NCI-H1694 (cell line): ENCODE measurements at regions not wholly inside any gene's neighbourhood (a gene's known extent, or its start where the extent isn't known, plus 50 kb on each side); places are given as distances from the start of the nearest gene placed in this dataset.
"Not testable (repeated sequence)": the region's sequence is repeated elsewhere in the genome, so short reads cannot be mapped to it uniquely, and the experiment has no call there.

Source experiments
- DNase-seq: peaks from one replicate; lab custom pipeline; 2025; lab: John Stamatoyannopoulos, UW

DNA sequence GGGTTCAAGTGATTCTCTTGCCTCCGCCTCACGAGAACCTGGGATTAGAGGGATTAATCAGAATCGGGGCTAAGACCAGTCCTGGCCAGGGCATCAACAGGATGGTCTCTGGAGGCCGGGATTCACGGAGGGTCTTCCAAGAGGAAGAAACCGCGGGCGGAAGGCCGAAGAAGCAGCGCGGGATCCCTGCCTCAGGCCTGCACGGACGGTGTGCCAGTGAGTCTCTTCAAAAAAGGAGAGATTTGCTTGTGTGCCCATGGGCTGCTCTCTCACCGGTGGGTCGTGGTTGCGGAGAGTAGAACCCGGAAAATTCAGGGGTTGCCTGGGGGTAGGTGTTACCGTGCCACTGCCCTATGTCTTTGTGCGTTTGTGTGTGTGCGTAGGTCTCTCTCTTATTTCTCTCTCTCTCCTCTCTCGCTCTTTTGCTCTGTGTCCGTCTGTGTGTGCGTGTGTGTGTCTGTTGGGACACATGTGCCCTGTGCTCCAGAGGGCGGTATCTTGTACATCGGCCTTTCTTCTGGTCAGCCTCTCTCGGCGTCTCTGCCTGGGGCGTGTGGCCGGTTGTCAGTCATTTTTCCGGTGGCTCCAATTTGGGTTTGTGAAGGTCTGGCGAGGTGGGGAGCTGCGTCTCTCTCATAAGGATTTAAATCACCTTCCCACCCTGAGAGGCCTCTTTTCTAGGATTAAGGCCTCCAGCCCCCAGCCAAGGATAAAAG is 613.2 kb downstream of the KCNJ18 start:
- DNase-seq, result no peak

DNA sequence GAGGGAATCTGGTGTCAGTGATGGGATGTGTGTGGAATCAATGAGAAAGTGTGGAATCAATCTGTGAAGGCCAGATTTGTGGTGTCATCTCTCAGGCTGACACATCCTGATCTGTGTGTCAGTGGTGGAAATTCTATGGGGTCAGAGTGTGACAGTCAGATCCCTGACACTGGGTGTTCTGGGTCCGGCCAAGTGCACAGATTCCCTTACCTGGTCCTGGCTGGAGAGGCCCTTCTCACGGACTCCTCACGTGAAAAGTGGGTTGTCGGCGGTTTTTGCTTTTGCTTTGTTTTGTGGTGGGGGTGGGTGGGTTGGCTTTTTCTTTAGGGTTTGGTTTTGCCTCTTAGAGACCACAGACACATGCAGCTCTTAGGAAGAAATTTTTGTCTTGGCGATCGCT is 618.0 kb downstream of the KCNJ18 start:
- not testable (repeated sequence) for DNase-seq

DNA sequence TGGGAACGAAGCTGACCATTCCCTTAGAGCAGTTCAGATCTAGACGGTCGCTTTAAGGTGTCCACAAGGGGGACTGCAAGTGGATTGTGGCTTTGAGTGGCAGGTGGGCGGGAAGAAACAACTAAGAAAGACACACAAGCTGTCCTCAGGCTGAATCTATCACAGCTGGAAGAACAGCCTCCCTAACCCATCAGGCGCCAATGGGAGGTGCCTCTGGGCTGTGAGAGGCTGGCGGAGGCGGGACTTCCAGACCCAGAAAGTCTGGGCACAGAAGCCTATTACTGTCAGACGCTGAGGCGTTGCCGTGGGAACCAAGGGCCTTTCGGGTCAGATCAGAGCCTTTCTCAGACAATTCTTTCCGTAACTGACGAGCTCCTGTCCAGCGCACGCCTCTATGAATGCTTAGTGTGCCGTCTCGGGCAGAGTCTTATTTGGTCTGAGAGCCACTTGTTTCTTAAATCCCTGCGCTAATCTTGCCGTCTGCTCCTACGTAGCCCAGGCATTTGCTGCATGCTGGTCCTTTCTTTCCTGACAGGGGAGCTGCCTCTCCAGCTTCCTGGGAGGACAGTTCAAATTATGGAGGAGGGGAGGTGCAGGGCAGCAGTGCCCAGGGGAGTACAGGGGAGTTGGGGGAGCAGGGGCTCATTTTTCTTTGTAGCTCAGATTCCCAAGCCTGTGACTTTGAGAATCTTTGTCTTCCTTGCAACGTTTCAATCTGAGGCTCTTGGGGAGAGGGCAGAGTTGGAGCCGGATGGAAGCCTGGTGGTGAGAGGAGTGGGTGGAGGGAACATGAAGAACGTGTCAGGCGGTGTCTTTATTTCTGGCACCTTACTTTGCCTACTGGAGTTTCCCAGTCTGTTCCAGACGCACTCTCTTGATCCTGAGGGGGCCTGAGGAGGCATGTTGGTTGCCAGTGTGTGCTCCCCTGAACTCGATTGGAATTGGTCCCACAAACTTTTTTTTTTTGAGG is 618.7 kb downstream of the KCNJ18 start:
- no peak for DNase-seq

DNA sequence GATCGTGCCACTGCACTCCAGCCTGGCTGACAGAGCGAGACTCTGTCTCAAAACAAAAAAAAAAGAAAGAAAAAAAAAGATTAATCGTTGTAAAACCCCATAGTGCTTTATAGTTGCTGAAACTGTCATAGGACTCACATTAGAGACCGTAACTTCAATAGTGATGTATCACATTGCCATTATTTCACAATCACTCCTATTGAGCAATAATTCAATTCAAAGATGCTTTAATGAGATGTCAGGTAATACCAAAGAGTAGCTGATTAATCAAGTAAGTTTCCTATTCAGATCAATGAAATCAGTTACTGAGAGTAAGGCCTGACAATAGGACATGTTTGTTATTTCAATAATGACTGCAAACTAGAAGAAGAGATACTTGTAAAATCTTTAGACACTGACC is 628.7 kb downstream of the KCNJ18 start:
- DNase-seq, result not testable (repeated sequence)

DNA sequence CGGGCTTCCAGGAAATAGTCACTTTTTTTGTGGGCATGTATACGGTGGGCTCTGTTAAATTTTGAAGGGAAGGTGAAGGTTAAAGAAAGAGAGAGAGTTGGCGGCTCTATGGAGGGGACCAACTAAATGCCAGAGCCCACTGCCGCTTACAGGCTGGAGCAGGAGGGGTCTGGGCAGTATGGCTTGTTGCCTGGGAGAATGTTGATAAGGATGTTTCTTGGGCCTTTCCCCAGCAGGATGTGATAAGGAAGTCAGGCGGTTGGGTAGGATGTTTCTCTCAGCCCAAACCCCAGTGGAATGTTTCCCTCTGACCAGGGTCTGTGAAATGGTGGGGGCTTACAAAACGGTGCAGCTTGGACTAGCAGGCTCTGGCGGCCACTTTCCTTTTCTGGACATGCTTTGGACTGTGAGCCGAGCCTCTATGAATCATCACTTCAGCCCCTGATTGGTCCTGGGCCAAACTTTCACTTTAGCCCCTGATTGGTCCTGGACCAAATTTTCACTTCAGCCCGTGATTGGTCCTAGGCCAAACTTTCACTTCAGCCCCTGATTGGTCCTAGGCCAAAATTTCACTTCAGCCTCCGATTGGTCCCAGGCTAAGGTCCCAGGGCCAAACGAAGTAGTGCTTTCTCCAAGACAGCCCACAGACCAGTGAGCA is 630.7 kb downstream of the KCNJ18 start:
- not testable (repeated sequence) for DNase-seq

DNA sequence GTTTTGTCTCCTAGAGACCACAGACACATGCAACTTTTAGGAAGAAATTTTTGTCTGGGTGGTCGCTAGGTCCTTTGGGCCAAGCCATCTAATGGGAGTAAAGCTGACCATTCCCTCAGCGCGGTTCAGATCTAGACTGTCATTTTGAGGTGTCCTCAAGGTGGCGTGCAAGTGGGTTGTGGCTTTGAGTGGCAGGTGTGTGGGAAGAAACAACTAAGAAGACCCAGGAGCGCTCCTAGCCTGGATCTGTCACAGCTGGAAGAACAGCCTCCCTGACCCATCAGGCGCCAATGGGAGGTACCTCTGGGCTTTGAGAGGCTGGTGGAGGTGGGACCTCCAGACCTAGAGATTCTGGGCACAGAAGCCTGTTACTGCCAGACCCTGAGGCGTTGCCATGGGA is 645.1 kb downstream of the KCNJ18 start:
- DNase-seq, result no peak

DNA sequence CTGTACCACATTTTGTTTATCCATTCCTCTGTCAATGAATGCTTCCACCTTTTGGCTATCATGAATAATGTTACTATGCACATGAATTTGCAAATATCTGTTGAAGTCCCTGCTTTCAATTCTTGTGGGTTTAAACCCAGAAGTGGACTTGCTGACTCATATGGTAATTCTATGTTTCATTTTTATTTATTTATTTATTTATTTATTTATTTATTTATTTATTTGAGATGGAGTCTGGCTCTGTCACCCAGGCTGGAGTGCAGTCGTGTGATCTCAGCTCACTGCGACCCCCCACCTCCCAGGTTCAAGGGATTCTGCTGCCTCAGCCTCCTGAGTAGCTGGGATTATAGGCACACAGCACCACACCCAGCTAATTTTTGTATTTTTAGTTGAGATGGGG is 664.3 kb downstream of the KCNJ18 start:
- DNase-seq, result not testable (repeated sequence)

DNA sequence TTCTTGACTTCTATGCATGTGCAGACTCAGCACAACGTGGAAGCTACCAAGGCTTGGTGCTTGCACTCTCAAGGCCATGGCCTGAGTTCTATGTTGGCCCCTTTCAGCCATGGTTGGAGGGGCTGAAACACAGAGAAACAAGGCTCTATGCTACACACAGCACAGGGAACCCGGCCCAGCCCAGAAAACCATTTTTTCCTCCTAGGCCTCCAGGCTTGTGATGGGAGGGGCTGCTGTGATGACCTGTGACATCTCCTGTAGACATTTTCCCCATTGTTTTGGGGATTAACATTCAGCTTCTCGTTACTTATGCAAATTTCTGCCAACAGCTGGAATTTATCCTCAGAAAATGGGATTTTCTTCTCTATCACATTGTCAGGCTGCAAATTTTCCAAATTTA is 678.7 kb downstream of the KCNJ18 start:
- DNase-seq, result not testable (repeated sequence)

DNA sequence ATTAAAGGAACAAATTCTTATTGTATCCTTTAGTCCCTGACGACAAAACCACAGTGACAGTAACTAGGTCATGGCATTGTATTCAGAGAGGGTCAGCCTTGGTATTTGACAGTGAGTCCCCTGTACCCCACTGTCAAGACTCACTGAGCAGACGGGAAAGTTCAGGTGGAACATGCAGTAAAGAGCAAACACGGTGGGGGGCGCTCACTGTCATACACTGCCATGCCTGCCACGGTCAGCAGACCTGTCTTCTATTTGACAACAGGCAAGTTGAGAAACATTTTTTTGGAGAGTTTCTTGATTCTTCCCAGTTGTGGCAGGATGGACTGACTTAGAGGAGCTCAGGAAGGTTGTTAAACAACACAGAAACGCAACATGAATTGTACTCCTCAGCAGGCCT is 681.6 kb downstream of the KCNJ18 start:
- no peak for DNase-seq

DNA sequence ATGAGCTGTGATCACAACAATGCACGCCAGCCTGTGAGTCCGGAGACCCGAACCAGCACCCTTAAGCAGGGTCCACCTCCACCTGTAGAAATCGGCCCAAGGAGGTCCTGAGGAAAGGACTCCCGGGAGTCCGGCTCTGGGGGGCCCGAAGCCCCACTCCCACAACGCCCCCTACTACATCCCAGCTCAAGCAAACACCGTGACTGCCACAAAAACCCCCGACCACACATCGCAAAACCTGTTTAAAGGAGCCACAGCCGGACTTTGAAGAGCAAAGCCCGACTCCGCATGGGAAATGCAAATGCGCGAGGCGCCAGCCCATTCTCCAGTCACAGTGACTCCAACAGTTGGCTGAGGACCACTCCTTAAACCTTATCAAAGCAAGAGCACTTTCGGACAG is 682.4 kb downstream of the KCNJ18 start:
- no peak for DNase-seq

DNA sequence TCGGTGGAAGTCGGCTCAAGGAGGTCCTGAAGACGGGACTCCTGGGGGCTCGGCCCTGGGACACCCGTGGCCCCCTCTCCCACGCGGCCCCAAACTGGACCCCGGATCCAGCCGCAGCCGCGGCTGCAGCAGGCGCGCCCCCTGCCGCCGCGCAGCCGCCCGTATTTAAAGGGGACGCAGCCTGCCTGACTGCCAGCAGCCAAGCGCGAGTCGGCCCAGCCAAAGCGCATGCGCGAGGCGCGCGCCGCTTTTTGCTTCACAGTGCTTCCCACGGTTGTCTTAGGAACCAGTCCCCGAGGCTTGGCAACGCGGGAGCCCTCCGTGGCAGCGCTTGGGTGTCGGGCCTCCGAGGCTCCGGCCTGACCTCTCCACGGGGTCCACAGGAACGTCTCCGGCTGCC is 684.4 kb downstream of the KCNJ18 start:
- not testable (repeated sequence) for DNase-seq

DNA sequence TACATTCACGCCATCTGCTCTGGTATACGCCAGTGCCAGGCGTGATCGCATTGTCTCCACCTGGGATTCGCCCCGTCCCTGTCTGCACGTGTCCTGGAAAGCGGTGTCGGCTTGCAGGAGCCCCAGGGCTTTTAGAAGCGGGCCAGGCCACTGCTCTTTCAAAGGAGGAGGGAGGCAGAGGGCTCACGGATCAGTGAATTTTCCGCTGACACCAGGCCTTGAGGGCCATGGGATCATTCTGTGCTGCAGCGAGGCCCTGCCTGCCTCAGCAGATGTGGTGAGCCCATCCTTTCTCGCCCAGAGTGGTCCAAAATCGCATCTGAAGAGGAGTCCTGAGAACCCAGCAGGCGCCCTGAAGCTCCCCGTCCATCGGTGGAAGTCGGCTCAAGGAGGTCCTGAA is 686.4 kb downstream of the KCNJ18 start:
- DNase-seq, result not testable (repeated sequence)

DNA sequence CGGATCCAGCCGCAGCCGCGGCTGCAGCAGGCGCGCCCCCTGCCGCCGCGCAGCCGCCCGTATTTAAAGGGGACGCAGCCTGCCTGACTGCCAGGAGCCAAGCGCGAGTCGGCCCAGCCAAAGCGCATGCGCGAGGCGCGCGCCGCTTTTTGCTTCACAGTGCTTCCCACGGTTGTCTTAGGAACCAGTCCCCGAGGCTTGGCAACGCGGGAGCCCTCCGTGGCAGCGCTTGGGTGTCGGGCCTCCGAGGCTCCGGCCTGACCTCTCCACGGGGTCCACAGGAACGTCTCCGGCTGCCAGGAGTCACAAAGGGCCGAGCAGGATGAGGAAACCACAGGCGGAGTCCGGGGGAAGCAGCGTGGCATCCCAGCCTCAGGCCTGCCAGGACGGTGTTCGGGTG is 689.3 kb downstream of the KCNJ18 start:
- not testable (repeated sequence) for DNase-seq

DNA sequence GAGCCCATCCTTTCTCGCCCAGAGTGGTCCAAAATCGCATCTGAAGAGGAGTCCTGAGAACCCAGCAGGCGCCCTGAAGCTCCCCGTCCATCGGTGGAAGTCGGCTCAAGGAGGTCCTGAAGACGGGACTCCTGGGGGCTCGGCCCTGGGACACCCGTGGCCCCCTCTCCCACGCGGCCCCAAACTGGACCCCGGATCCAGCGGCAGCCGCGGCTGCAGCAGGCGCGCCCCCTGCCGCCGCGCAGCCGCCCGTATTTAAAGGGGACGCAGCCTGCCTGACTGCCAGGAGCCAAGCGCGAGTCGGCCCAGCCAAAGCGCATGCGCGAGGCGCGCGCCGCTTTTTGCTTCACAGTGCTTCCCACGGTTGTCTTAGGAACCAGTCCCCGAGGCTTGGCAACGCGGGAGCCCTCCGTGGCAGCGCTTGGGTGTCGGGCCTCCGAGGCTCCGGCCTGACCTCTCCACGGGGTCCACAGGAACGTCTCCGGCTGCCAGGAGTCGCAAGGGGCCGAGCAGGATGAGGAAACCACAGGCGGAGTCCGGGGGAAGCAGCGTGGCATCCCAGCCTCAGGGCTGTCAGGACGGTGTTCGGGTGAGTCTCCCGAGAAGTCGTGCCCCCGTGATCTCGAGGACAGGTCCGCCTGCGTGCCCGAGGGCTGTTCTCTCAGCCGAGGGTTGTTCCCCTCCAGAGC is 691.6 kb downstream of the KCNJ18 start:
- not testable (repeated sequence) for DNase-seq

DNA sequence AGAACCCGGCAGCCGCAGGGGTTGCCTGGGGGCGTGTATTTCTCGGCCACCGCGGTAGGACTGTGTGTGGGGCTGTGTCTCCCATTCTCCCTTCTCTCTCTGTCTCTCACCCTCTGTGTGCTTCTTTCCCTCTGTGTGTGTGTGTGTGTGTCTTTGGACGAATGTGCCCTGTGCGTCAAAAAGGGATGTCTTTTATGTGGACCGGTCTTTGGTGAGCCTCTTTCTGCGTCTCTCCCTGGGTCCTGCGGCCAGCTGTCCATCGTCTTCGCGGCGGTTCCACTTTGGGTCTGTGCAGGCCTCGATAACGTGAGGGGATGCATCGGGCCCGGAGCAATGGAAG is 692.1 kb downstream of the KCNJ18 start:
- DNase-seq, result not testable (repeated sequence)

DNA sequence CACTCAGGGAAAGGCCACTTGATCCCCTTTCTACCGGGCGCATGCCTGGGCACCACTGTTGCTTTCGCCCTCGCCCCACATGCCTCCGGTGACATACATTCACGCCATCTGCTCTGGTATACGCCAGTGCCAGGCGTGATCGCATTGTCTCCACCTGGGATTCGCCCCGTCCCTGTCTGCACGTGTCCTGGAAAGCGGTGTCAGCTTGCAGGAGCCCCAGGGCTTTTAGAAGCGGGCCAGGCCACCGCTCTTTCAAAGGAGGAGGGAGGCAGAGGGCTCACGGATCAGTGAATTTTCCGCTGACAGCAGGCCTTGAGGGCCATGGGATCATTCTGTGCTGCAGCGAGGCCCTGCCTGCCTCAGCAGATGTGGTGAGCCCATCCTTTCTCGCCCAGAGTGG is 706.1 kb downstream of the KCNJ18 start:
- DNase-seq, result not testable (repeated sequence)

DNA sequence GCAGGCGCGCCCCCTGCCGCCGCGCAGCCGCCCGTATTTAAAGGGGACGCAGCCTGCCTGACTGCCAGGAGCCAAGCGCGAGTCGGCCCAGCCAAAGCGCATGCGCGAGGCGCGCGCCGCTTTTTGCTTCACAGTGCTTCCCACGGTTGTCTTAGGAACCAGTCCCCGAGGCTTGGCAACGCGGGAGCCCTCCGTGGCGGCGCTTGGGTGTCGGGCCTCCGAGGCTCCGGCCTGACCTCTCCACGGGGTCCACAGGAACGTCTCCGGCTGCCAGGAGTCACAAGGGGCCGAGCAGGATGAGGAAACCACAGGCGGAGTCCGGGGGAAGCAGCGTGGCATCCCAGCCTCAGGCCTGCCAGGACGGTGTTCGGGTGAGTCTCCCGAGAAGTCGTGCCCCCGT is 706.7 kb downstream of the KCNJ18 start:
- DNase-seq, result not testable (repeated sequence)

DNA sequence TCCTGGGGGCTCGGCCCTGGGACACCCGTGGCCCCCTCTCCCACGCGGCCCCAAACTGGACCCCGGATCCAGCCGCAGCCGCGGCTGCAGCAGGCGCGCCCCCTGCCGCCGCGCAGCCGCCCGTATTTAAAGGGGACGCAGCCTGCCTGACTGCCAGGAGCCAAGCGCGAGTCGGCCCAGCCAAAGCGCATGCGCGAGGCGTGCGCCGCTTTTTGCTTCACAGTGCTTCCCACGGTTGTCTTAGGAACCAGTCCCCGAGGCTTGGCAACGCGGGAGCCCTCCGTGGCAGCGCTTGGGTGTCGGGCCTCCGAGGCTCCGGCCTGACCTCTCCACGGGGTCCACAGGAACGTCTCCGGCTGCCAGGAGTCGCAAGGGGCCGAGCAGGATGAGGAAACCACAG is 712.8 kb downstream of the KCNJ18 start:
- not testable (repeated sequence) for DNase-seq

DNA sequence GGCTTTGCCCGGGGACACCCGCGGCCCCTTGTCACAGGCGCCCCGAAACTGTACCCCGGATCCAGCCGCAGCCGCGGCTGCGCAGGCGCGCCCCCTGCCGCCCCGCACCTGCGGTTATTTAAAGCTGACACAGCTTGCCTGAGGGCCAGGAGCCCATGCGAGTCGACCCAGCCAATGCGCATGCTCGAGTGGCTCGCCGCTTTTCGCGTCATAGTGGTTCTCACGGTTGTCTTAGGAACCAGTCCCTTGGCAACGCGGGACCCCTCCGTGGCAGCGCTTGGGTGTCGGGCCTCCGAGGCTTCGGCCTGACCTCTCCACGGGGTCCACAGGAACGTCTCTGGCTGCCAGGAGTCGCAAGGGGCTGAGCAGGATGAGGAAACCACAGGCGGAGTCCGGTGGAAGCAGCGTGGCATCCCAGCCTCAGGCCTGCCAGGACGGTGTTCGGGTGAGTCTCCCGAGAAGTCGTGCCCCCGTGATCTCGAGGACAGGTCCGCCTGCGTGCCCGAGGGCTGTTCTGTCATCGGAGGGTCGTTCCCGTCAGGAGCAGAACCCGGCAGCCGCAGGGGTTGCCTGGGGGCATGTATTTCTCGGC is 716.9 kb downstream of the KCNJ18 start:
- no peak for DNase-seq

DNA sequence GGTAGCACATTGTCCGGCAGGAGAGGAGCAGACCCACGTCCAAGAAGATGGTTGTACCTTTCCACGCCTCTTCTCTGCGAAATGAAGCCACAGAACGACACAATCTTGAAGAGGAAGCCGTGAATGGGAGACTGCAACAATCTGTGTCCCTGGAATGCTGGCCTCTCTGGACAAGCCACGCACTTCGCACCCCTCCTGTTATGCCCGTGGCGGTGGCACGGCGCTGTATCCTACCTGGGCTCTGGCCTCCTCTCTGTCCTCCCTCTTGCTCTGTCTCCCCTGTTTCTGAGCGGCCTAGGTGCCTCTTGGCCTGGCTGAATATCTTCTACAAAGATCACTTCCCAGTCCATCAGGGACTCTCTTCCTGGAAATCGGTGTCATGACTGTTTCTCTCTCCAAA is 717.8 kb downstream of the KCNJ18 start:
- DNase-seq, result no peak

DNA sequence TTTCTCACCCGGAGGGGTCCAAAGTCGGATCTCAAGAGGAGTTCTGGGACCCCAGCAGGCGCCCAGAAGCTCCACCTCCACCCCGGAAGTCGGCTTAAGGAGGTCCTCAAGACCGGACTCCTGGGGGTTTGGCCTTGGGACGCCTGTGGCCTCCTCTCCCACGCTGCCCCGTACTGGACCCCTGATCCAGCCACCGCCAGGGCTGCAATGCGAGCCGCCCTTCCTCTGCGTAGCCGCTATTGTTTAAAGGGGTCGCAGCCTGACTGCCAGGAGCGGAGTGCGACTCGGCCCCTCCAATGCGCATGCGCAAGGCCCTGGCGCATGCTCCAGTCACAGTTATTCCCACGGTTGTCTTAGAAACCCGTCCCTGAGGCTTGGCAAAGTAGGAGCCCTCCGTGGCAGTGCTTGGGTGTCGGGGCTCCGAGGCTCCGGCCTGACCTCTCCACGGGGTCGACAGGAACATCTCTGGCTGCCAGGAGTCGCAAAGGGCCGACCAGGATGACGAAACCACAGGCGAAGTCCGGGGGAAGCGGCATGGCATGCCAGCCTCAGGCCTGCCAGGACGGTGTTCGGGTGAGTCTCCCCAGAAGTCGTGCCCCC is 719.0 kb downstream of the KCNJ18 start:
- no peak for DNase-seq
